Colonic mucosa (tissue), 4 donors: ENCODE measurements at regions not wholly inside any gene's neighbourhood (a gene's known extent, or its start where the extent isn't known, plus 50 kb on each side); places are given as distances from the start of the nearest gene placed in this dataset.

Experiments
- DNase-seq: peaks from one replicate; pipeline ENCODE4 v3.0.0-alpha.2; 2020
- H3K27ac ChIP-seq: fragments of 200-600 bp; one replicate; pipeline ENCODE4 v1.8.0; 2021
- H3K27me3 ChIP-seq: fragments of 200-600 bp; one replicate; pipeline ENCODE4 v1.8.0; 2021
- H3K36me3 ChIP-seq: fragments of 200-600 bp; one replicate; pipeline ENCODE4 v1.8.0; 2021
- H3K4me1 ChIP-seq: fragments of 200-600 bp; one replicate; pipeline ENCODE4 v1.8.0; 2021; ENCODE audit warnings: mild to moderate bottlenecking
- H3K4me3 ChIP-seq: fragments of 200-600 bp; one replicate; pipeline ENCODE4 v1.8.0; 2021
- H3K9ac ChIP-seq, 2 donors: one replicate each; pipeline ENCODE4 v1.7.0; 2013; ENCODE audit warnings: control low read depth in 2 of 2, low read depth in 2 of 2, low read length in 2 of 2
- H3K9me3 ChIP-seq: fragments of 200-600 bp; one replicate; pipeline ENCODE4 v1.8.0; 2021
- intact Hi-C: fragments of 100-400 bp; cut with DNase I; formaldehyde crosslinking; loops from one replicate; pipeline ENCODE4 v1.14.1; 2022
- TF ChIP-seq, protein P1 (sequence below): fragments of 200-600 bp; IDR thresholded peaks from one replicate; pipeline ENCODE4 v1.8.0; 2022; ENCODE audit warnings: antibody characterized with exemption, mild to moderate bottlenecking
- donor health status: healthy.
- donor health status: DM: no; HTN: no; CAD: no.
- donor health status: DM: no; HTN: no; CAD: no.

DNA sequence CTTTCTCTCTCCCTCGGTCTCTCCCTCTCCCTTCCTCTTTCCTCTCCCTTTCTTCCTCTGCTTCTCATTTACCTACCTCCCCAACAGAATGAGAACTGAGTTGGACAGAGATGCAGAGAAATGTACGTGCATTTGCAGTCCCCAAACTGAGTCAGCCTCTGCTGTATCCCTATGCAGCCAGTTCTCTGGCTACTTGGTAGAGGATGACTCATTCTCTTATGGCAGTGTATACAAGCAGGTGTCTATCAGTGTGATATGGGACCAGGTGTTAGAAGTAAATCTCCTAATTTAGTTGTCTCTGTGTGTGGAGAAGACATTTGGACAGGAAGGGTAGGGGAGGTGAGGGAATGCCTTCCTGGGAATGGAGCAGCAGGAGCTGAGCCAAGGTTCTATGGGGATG is 470.8 kb downstream of the CD109 start:
- TF ChIP-seq, protein P1, sequence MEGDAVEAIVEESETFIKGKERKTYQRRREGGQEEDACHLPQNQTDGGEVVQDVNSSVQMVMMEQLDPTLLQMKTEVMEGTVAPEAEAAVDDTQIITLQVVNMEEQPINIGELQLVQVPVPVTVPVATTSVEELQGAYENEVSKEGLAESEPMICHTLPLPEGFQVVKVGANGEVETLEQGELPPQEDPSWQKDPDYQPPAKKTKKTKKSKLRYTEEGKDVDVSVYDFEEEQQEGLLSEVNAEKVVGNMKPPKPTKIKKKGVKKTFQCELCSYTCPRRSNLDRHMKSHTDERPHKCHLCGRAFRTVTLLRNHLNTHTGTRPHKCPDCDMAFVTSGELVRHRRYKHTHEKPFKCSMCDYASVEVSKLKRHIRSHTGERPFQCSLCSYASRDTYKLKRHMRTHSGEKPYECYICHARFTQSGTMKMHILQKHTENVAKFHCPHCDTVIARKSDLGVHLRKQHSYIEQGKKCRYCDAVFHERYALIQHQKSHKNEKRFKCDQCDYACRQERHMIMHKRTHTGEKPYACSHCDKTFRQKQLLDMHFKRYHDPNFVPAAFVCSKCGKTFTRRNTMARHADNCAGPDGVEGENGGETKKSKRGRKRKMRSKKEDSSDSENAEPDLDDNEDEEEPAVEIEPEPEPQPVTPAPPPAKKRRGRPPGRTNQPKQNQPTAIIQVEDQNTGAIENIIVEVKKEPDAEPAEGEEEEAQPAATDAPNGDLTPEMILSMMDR, result no peak
- Histone ChIP-seq H3K27ac (no peak overlapping the region), H3K9ac (no peak overlapping the region), H3K27me3 (no peaks in the 10 kb centered on the region), H3K9me3 (no peaks in the 10 kb centered on the region), H3K36me3 (no peaks in the 10 kb centered on the region), H3K4me3 (no peak overlapping the region), H3K4me1 (no peaks in the 10 kb centered on the region)
- intact Hi-C loops, result no loop called here
- no peak for DNase-seq

- Histone ChIP-seq H3K9me3 (no peaks in the 10 kb centered on the region), H3K4me1 (no peaks in the 10 kb centered on the region), H3K27ac (no peak overlapping the region), H3K4me3 (no peak overlapping the region), H3K27me3 (no peaks in the 10 kb centered on the region), H3K9ac (no peak overlapping the region), H3K36me3 (no peaks in the 10 kb centered on the region)
- no peak for DNase-seq
- TF ChIP-seq, protein P1, result no peak
- intact Hi-C loops, result no loop called here
Measured at GRCh38 chr6:74161380-74161779, 465.4 kb downstream of the CD109 start.

- TF ChIP-seq, protein P1, result no peak
- no peak for DNase-seq
Measured at GRCh38 chr6:74152096-74152675, 456.2 kb downstream of the CD109 start.

GRCh38 chr6:74145931-74146330 is 449.9 kb downstream of the CD109 start:
- Histone ChIP-seq H3K9me3 (no peaks in the 10 kb centered on the region), H3K4me1 (no peaks in the 10 kb centered on the region), H3K27me3 (no peaks in the 10 kb centered on the region), H3K4me3 (no peak overlapping the region), H3K9ac (no peak overlapping the region), H3K36me3 (no peaks in the 10 kb centered on the region), H3K27ac (no peak overlapping the region)
- intact Hi-C loops, result no loop called here
- no peak for DNase-seq
- TF ChIP-seq, protein P1, result no peak

More at GRCh38 chr6:74152096-74152675, 456.2 kb downstream of the CD109 start:
- Histone ChIP-seq H3K36me3 (no peaks in the 10 kb centered on the region), H3K4me1 (no peaks in the 10 kb centered on the region), H3K4me3 (no peak overlapping the region), H3K9ac (no peak overlapping the region), H3K9me3 (no peaks in the 10 kb centered on the region), H3K27me3 (no peaks in the 10 kb centered on the region), H3K27ac (no peak overlapping the region)
- intact Hi-C loops, result no loop called here

- H3K9ac ChIP-seq, result no peak overlapping the region
- DNase-seq, result no peak
- H3K9me3 ChIP-seq, result no peaks in the 10 kb centered on the region
- H3K27ac ChIP-seq, result no peak overlapping the region
- no peak overlapping the region for H3K4me3 ChIP-seq
- H3K36me3 ChIP-seq, result no peaks in the 10 kb centered on the region
- TF ChIP-seq, protein P1, result no peak
- intact Hi-C loops, result no loop called here
- no peaks in the 10 kb centered on the region for H3K4me1 ChIP-seq
- H3K27me3 ChIP-seq, result no peaks in the 10 kb centered on the region
Measured at GRCh38 chr6:74137911-74138310, 441.9 kb downstream of the CD109 start.
